DND-41 (cell line): ENCODE measurements at regions not wholly inside any gene's neighbourhood (a gene's known extent, or its start where the extent isn't known, plus 50 kb on each side); places are given as distances from the start of the nearest gene placed in this dataset.

Source experiments
- CTCF ChIP-seq: IDR thresholded peaks from 2 replicates; pipeline ENCODE4 v1.5.1; 2012; ENCODE audit warnings: borderline replicate concordance, low read length, moderate library complexity, mild to moderate bottlenecking; ENCODE audit not compliant: poor library complexity, severe bottlenecking; ENCODE audit errors: extremely low read depth
- EZH2 ChIP-seq: IDR thresholded peaks from 3 replicates; pipeline ENCODE4 v1.6.1; 2012; ENCODE audit warnings: borderline replicate concordance, low read depth, mild to moderate bottlenecking, moderate library complexity, low read length, inconsistent platforms; ENCODE audit not compliant: severe bottlenecking

- TF ChIP-seq CTCF (no peak), EZH2 (no peak)
These were observed 466.5 kb upstream of the SOX5 start for GRCh38 chr12:24415934-24416333.
